SU-DHL-6 (cell line): ENCODE measurements at regions not wholly inside any gene's neighbourhood (a gene's known extent, or its start where the extent isn't known, plus 50 kb on each side); places are given as distances from the start of the nearest gene placed in this dataset.

Experiments used
- EZH2phosphoT487 ChIP-seq: fragments of 200-600 bp; sonication (generic), shearing (Covaris generic); conservative IDR thresholded peaks from 2 replicates; pipeline ENCODE4 v1.6.1; 2018; ENCODE audit warnings: mild to moderate bottlenecking, antibody characterized with exemption, low read length, moderate library complexity, mixed read lengths
- TF ChIP-seq, protein P1 (sequence below): fragments of 200-600 bp; sonication (generic); IDR thresholded peaks from one replicate; pipeline ENCODE4 v1.5.1; 2017; ENCODE audit warnings: antibody characterized with exemption, mild to moderate bottlenecking, low read length, moderate library complexity; ENCODE audit not compliant: insufficient read depth, poor library complexity, severe bottlenecking

DNA sequence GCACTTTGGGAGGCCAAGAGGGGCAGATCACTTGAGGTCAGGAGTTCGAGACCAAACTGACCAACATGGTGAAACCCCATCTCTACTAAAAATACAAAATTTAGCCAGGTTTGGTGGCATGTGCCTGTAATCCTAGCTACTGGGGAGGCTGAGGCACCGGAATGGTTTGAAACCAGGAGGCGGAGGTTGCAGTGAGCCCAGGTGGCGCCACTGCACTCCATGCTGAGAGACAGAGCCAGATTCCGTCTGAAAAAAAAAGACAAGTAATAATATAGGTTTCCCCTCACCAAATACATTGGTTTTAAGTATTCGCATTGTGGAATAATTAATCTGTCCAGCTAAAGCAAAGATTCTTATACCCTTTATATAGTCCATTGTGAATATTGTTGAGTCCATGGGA lies 1544.6 kb downstream of the OLFM4 start:
- TF ChIP-seq, protein P1, sequence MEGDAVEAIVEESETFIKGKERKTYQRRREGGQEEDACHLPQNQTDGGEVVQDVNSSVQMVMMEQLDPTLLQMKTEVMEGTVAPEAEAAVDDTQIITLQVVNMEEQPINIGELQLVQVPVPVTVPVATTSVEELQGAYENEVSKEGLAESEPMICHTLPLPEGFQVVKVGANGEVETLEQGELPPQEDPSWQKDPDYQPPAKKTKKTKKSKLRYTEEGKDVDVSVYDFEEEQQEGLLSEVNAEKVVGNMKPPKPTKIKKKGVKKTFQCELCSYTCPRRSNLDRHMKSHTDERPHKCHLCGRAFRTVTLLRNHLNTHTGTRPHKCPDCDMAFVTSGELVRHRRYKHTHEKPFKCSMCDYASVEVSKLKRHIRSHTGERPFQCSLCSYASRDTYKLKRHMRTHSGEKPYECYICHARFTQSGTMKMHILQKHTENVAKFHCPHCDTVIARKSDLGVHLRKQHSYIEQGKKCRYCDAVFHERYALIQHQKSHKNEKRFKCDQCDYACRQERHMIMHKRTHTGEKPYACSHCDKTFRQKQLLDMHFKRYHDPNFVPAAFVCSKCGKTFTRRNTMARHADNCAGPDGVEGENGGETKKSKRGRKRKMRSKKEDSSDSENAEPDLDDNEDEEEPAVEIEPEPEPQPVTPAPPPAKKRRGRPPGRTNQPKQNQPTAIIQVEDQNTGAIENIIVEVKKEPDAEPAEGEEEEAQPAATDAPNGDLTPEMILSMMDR: no peak
- TF ChIP-seq EZH2phosphoT487: no peak
